ENCODE measurements at regions not wholly inside any gene's neighbourhood (a gene's known extent, or its start where the extent isn't known, plus 50 kb on each side); places are given as distances from the start of the nearest gene placed in this dataset.

DNA sequence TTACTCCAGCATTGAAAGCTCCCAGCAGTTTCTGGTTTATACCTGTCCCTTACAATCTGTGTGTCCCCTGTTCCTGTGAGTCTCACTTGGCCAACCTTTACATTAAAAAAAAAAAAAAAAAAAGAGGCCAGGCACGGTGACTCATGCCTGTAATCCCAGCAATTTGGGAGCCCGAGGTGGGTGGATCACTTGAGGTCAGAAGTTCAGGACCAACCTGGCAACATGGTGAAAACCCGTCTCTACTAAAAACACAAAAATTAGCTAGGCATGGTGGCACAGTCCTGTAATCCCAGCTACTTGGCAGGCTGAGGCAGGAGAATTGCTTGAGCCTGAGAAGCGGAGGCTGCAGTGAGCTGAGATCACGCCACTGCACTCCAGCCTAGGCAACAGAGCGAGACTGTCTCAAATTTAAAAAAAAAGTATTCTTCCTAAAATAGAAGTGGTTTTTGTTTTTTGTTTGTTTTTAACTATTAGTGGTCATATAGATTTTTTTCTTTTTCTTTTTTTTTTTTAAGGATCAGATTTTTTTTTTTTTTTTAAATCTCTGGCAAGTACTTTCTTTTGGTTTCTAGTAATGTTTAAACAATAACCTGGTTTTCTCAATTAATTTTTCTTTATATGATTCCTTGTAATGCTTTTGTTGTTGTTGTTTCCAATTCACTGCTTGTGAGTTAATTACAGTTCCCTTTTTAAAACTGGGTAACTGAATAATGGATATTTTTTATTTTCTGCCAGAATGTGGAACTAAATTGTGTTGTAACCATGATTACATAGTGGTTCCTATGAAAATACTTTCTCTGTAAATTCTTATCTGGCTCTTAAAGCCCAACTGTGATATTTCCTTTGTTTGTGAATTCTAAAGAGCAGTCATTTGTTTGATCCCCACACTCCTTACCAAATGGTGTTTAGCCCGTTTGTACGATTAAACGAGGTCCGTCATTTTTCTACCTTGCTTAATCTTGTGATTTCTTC is 116.8 kb downstream of the CTAGE1 start:
- TF ChIP-seq, protein P1, sequence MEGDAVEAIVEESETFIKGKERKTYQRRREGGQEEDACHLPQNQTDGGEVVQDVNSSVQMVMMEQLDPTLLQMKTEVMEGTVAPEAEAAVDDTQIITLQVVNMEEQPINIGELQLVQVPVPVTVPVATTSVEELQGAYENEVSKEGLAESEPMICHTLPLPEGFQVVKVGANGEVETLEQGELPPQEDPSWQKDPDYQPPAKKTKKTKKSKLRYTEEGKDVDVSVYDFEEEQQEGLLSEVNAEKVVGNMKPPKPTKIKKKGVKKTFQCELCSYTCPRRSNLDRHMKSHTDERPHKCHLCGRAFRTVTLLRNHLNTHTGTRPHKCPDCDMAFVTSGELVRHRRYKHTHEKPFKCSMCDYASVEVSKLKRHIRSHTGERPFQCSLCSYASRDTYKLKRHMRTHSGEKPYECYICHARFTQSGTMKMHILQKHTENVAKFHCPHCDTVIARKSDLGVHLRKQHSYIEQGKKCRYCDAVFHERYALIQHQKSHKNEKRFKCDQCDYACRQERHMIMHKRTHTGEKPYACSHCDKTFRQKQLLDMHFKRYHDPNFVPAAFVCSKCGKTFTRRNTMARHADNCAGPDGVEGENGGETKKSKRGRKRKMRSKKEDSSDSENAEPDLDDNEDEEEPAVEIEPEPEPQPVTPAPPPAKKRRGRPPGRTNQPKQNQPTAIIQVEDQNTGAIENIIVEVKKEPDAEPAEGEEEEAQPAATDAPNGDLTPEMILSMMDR (IDR thresholded peaks at IDR 0.05; ENCODE audit: unreplicated experiment), result no peak
- H3K4me1 Mint-ChIP-seq (ENCODE audit: low read depth, unreplicated experiment), result peaks cover 30% of the 10 kb centered on the region
- intact Hi-C loops (cut with micrococcal nuclease; ENCODE audit: unreplicated experiment), result loop anchor here (5.0 kb wide), 1 partner anchor 46 kb away; no protein-coding TSS in a partner anchor
- no peak overlapping the region for H3K4me3 Mint-ChIP-seq (ENCODE audit: low read depth, unreplicated experiment)
- H3K27ac Mint-ChIP-seq (ENCODE audit: unreplicated experiment), result peak overlapping the region; percentile 76
- no peaks in the 10 kb centered on the region for H3K27me3 Mint-ChIP-seq (ENCODE audit: unreplicated experiment)
- CTCF ChIA-PET, result interaction anchor here (0.7 to 0.8 kb wide), 4 partner anchors 102 to 530 kb away, joined by 3 to 6 read pairs (median 3); no protein-coding TSS in a partner anchor
- peak; percentile 65 for DNase-seq
- no peaks in the 10 kb centered on the region for H3K36me3 Mint-ChIP-seq (ENCODE audit: insufficient read depth, unreplicated experiment)
- no peaks in the 10 kb centered on the region for H3K9me3 Mint-ChIP-seq (ENCODE audit: low read depth, unreplicated experiment)
- BruUV-seq (replicated peaks), result no TSS peak

GRCh38 chr18:22297008-22297407 is 120.7 kb downstream of the CTAGE1 start:
- Mint-ChIP-seq H3K27me3 (ENCODE audit: unreplicated experiment) (no peaks in the 10 kb centered on the region), H3K36me3 (ENCODE audit: insufficient read depth, unreplicated experiment) (no peaks in the 10 kb centered on the region), H3K9me3 (ENCODE audit: low read depth, unreplicated experiment) (no peaks in the 10 kb centered on the region), H3K4me1 (ENCODE audit: low read depth, unreplicated experiment) (peaks cover 33% of the 10 kb centered on the region), H3K27ac (ENCODE audit: unreplicated experiment) (no peak overlapping the region), H3K4me3 (ENCODE audit: low read depth, unreplicated experiment) (no peak overlapping the region)
- CTCF ChIA-PET, result no interaction called here
- TF ChIP-seq, protein P1 (IDR thresholded peaks at IDR 0.05; ENCODE audit: unreplicated experiment), result no peak
- DNase-seq, result no peak
- BruUV-seq (replicated peaks), result no TSS peak
- intact Hi-C loops (cut with micrococcal nuclease; ENCODE audit: unreplicated experiment), result no loop called here

GRCh38 chr18:22296304-22296703 is 121.4 kb downstream of the CTAGE1 start:
- TF ChIP-seq, protein P1 (IDR thresholded peaks at IDR 0.05; ENCODE audit: unreplicated experiment), result no peak
- no peaks in the 10 kb centered on the region for H3K9me3 Mint-ChIP-seq (ENCODE audit: low read depth, unreplicated experiment)
- intact Hi-C loops (cut with micrococcal nuclease; ENCODE audit: unreplicated experiment), result no loop called here
- H3K4me3 Mint-ChIP-seq (ENCODE audit: low read depth, unreplicated experiment), result no peak overlapping the region
- H3K27ac Mint-ChIP-seq (ENCODE audit: unreplicated experiment), result no peak overlapping the region
- no TSS peak for BruUV-seq (replicated peaks)
- DNase-seq, result no peak
- H3K36me3 Mint-ChIP-seq (ENCODE audit: insufficient read depth, unreplicated experiment), result no peaks in the 10 kb centered on the region
- no peaks in the 10 kb centered on the region for H3K27me3 Mint-ChIP-seq (ENCODE audit: unreplicated experiment)
- CTCF ChIA-PET, result no interaction called here
- H3K4me1 Mint-ChIP-seq (ENCODE audit: low read depth, unreplicated experiment), result peaks cover 26% of the 10 kb centered on the region

DNA sequence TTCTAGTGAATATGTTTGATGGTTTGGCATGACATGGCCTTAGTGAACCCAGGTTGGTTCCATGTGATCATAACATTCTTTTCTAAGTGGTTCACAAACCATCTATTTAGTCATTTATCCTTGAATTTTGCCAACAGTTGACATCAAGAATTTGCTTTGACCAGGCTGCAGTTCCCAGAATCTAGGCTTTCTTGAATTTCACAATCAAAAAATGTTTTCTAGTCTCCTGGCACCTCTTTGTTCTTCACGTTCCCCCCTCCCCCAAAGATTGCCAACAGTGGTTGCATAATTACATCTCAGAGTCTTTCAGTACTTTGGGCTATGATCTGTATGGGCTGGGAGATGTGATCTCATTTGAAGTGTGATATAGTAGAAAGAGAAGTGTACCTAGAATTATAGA is 124.0 kb downstream of the GATA6 start:
- Mint-ChIP-seq H3K27me3 (ENCODE audit: unreplicated experiment) (no peaks in the 10 kb centered on the region), H3K36me3 (ENCODE audit: insufficient read depth, unreplicated experiment) (no peaks in the 10 kb centered on the region), H3K4me1 (ENCODE audit: low read depth, unreplicated experiment) (peaks cover 8% of the 10 kb centered on the region), H3K9me3 (ENCODE audit: low read depth, unreplicated experiment) (no peaks in the 10 kb centered on the region), H3K27ac (ENCODE audit: unreplicated experiment) (no peak overlapping the region), H3K4me3 (ENCODE audit: low read depth, unreplicated experiment) (no peak overlapping the region)
- intact Hi-C loops (cut with micrococcal nuclease; ENCODE audit: unreplicated experiment), result no loop called here
- no peak for DNase-seq
- CTCF ChIA-PET, result no interaction called here
- no TSS peak for BruUV-seq (replicated peaks)
- TF ChIP-seq, protein P1 (IDR thresholded peaks at IDR 0.05; ENCODE audit: unreplicated experiment), result no peak

Data from Calu3 (cell line).